GM21528 (cell line): ENCODE measurements at regions not wholly inside any gene's neighbourhood (a gene's known extent, or its start where the extent isn't known, plus 50 kb on each side); places are given as distances from the start of the nearest gene placed in this dataset.

Experiments used
- ATAC-seq: cut with Tn5 transposase; IDR thresholded peaks from one replicate; pipeline ENCODE4 v1.9.1; 2021; ENCODE audit warnings: mild to moderate bottlenecking, moderate library complexity; ENCODE audit not compliant: unreplicated experiment, low FRiP score

- ATAC-seq: no peak
These were observed 130.4 kb downstream of the C11orf87 start for GRCh38 chr11:109552376-109552775.

GRCh38 chr11:109553284-109553683 is 131.3 kb downstream of the C11orf87 start:
- ATAC-seq: no peak

GRCh38 chr11:109554951-109555350 is 133.0 kb downstream of the C11orf87 start:
- no peak for ATAC-seq

GRCh38 chr11:109564241-109564640 is 142.3 kb downstream of the C11orf87 start:
- no peak for ATAC-seq

GRCh38 chr11:109582470-109582869 is 160.5 kb downstream of the C11orf87 start:
- no peak for ATAC-seq

GRCh38 chr11:109584001-109584972 is 162.3 kb downstream of the C11orf87 start:
- ATAC-seq: no peak

- ATAC-seq: no peak
These were observed 164.8 kb downstream of the C11orf87 start for GRCh38 chr11:109586789-109587188.

- ATAC-seq: no peak
These were observed 168.8 kb downstream of the C11orf87 start for GRCh38 chr11:109590782-109591181.

- ATAC-seq: no peak
These were observed 175.3 kb downstream of the C11orf87 start for GRCh38 chr11:109597336-109597735.

- no peak for ATAC-seq
These were observed 182.8 kb downstream of the C11orf87 start for GRCh38 chr11:109604481-109605400.

GRCh38 chr11:109606256-109606655 is 184.3 kb downstream of the C11orf87 start:
- no peak for ATAC-seq

- ATAC-seq: no peak
These were observed 187.6 kb downstream of the C11orf87 start for GRCh38 chr11:109609454-109610185.

GRCh38 chr11:109612496-109612895 is 190.5 kb downstream of the C11orf87 start:
- ATAC-seq: no peak

- ATAC-seq: no peak
These were observed 197.5 kb downstream of the C11orf87 start for GRCh38 chr11:109619498-109619897.

- no peak for ATAC-seq
These were observed 207.7 kb downstream of the C11orf87 start for GRCh38 chr11:109629734-109630133.

GRCh38 chr11:109641549-109641948 is 219.6 kb downstream of the C11orf87 start:
- no peak for ATAC-seq

GRCh38 chr11:109644152-109644551 is 222.2 kb downstream of the C11orf87 start:
- ATAC-seq: no peak

GRCh38 chr11:109648804-109649203 is 226.8 kb downstream of the C11orf87 start:
- no peak for ATAC-seq

- no peak for ATAC-seq
These were observed 232.1 kb downstream of the C11orf87 start for GRCh38 chr11:109654091-109654490.

- ATAC-seq: no peak
These were observed 236.2 kb downstream of the C11orf87 start for GRCh38 chr11:109658190-109658589.
